Osteocyte (in vitro differentiated cells): ENCODE measurements at regions not wholly inside any gene's neighbourhood (a gene's known extent, or its start where the extent isn't known, plus 50 kb on each side); places are given as distances from the start of the nearest gene placed in this dataset.

ENCODE experiments used
- DNase-seq: peaks from one replicate; pipeline ENCODE4 v3.0.0; 2021; ENCODE audit warnings: mixed read lengths; ENCODE audit not compliant: unreplicated experiment; ENCODE audit errors: extremely low spot score
- H3K27ac Mint-ChIP-seq: one replicate; pipeline ENCODE4 v1.8.0; 2021; ENCODE audit warnings: mild to moderate bottlenecking, mixed read lengths; ENCODE audit not compliant: unreplicated experiment
- H3K27me3 Mint-ChIP-seq: one replicate; pipeline ENCODE4 v1.8.0; 2021; ENCODE audit warnings: mixed read lengths; ENCODE audit not compliant: unreplicated experiment
- H3K36me3 Mint-ChIP-seq: one replicate; pipeline ENCODE4 v1.8.0; 2021; ENCODE audit warnings: mixed read lengths; ENCODE audit not compliant: unreplicated experiment
- H3K4me1 Mint-ChIP-seq: one replicate; pipeline ENCODE4 v1.8.0; 2021; ENCODE audit warnings: mixed read lengths; ENCODE audit not compliant: unreplicated experiment
- H3K4me3 Mint-ChIP-seq: one replicate; pipeline ENCODE4 v1.8.0; 2021; ENCODE audit warnings: mild to moderate bottlenecking, moderate library complexity, mixed read lengths; ENCODE audit not compliant: unreplicated experiment
- H3K9me3 Mint-ChIP-seq: one replicate; pipeline ENCODE4 v1.8.0; 2021; ENCODE audit warnings: mixed read lengths; ENCODE audit not compliant: unreplicated experiment
- CTCF ChIP-seq: fragments of 200-600 bp; sonication (generic); IDR thresholded peaks from 2 replicates; pipeline ENCODE4 v1.5.0; 2021; ENCODE audit warnings: antibody characterized with exemption, mild to moderate bottlenecking, moderate library complexity

GRCh38 chr5:61766141-61766540 lies 434.1 kb downstream of the ZSWIM6 start:
- no peaks in the 10 kb centered on the region for H3K4me1 Mint-ChIP-seq
- no peak for TF ChIP-seq CTCF
- no peak for DNase-seq
- no peak overlapping the region for H3K4me3 Mint-ChIP-seq
- no peak overlapping the region for H3K27ac Mint-ChIP-seq
- H3K9me3 Mint-ChIP-seq: peaks cover 18% of the 10 kb centered on the region
- H3K36me3 Mint-ChIP-seq: no peaks in the 10 kb centered on the region
- H3K27me3 Mint-ChIP-seq: peaks cover 35% of the 10 kb centered on the region

- Mint-ChIP-seq H3K27me3 (peaks cover 47% of the 10 kb centered on the region), H3K4me3 (no peak overlapping the region), H3K27ac (no peak overlapping the region)
Measured at GRCh38 chr5:61767231-61768080, 435.4 kb downstream of the ZSWIM6 start.

GRCh38 chr5:61768692-61769281 lies 436.7 kb downstream of the ZSWIM6 start:
- H3K36me3 Mint-ChIP-seq: no peaks in the 10 kb centered on the region
- peaks cover 5% of the 10 kb centered on the region for H3K9me3 Mint-ChIP-seq
- H3K27me3 Mint-ChIP-seq: peaks cover 53% of the 10 kb centered on the region
- no peak overlapping the region for H3K4me3 Mint-ChIP-seq
- H3K27ac Mint-ChIP-seq: no peak overlapping the region
- peak; percentile 46 for TF ChIP-seq CTCF
- no peak for DNase-seq
- H3K4me1 Mint-ChIP-seq: no peaks in the 10 kb centered on the region

More at GRCh38 chr5:61767231-61768080, 435.4 kb downstream of the ZSWIM6 start:
- no peak for DNase-seq
- Mint-ChIP-seq H3K4me1 (no peaks in the 10 kb centered on the region), H3K9me3 (peaks cover 9% of the 10 kb centered on the region), H3K36me3 (no peaks in the 10 kb centered on the region)
- TF ChIP-seq CTCF: no peak

GRCh38 chr5:61771062-61771461 lies 439.0 kb downstream of the ZSWIM6 start:
- TF ChIP-seq CTCF: no peak
- DNase-seq: no peak
- Mint-ChIP-seq H3K4me1 (no peaks in the 10 kb centered on the region), H3K27ac (no peak overlapping the region), H3K9me3 (no peaks in the 10 kb centered on the region), H3K36me3 (no peaks in the 10 kb centered on the region), H3K4me3 (no peak overlapping the region), H3K27me3 (peaks cover 76% of the 10 kb centered on the region)

GRCh38 chr5:61771808-61772207 lies 439.8 kb downstream of the ZSWIM6 start:
- H3K27me3 Mint-ChIP-seq: peaks cover 79% of the 10 kb centered on the region
- TF ChIP-seq CTCF: no peak
- H3K4me1 Mint-ChIP-seq: no peaks in the 10 kb centered on the region
- H3K27ac Mint-ChIP-seq: no peak overlapping the region
- H3K36me3 Mint-ChIP-seq: no peaks in the 10 kb centered on the region
- DNase-seq: no peak
- no peaks in the 10 kb centered on the region for H3K9me3 Mint-ChIP-seq
- no peak overlapping the region for H3K4me3 Mint-ChIP-seq
